CD1c-positive myeloid dendritic cell (primary cell): ENCODE measurements at regions not wholly inside any gene's neighbourhood (a gene's known extent, or its start where the extent isn't known, plus 50 kb on each side); places are given as distances from the start of the nearest gene placed in this dataset.
"Not testable (repeated sequence)": the region's sequence is repeated elsewhere in the genome, so short reads cannot be mapped to it uniquely, and the experiment has no call there.

ENCODE experiments used
- DNase-seq: peaks from one replicate; pipeline ENCODE4 v3.0.0-alpha.2; 2016; ENCODE audit errors: extremely low spot score

DNA sequence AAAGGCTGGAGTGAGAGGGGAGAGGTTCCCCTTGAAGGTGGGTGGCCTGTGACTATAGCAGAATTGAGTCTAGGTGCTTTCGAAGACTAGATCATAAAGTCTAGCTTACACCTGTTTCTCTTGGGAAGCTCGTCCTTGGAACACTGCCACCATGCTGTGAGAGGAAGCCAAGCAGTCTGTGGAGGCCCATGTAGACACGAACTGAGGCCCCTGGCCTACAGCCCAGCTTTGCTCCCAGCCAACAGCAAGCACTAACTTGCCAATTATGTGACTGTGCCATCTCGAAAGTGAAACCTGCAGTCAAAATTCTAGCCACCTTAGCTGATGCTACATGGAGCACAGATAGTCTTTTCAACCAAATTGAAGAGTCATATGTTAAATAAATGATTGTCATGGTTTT lies 190.5 kb upstream of the NECTIN3 start:
- DNase-seq: no peak

DNA sequence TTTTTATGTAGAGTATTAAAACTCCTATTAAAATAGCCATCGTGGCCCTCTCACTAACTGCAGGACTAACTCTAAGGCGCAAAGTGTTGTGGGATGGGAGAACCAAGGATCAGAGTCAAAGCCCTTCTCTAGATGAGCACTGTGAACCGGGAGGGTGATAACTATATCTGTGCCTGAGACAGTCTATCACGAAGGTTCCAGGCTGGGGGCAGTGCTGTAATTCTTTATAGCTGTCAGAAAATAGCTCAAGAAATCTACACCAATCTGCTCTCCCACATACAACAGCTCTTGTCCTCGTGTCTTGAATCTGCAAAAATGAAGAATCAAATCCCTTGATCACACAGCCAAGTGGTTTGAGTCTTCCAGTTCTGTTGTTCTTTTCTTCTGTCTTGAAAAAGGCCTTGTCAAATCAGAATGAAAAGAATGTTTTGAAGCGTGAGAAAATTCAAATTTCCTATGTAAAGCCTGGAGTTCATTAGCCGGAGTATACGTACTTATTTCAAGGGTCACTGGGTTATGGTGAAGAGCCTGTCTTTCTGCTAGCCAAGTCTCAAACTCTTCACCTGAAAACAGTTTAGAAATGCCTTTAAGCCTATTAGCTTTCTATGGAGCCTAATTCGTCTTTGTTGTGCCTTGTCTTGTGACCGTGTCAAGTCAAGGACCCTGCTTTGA lies 185.3 kb upstream of the NECTIN3 start:
- DNase-seq: no peak

DNA sequence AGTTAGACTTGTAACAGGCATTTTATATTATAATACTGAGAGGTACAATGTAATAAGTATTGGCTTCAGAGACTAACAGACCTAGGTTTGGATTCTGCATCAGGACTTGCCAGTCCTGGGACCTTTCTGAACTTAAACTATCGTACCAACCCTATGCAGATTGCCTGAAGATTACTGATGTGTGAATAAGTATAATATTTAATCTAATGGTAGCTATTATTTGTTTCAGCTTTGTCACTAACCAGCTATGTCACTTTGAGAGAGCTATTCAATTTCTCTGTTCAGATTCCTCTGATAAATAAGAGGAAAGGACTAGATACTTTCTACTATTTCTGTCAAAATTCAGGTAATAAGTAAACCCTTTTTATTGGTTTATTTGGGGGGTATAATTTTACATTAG lies 184.4 kb upstream of the NECTIN3 start:
- DNase-seq: no peak

DNA sequence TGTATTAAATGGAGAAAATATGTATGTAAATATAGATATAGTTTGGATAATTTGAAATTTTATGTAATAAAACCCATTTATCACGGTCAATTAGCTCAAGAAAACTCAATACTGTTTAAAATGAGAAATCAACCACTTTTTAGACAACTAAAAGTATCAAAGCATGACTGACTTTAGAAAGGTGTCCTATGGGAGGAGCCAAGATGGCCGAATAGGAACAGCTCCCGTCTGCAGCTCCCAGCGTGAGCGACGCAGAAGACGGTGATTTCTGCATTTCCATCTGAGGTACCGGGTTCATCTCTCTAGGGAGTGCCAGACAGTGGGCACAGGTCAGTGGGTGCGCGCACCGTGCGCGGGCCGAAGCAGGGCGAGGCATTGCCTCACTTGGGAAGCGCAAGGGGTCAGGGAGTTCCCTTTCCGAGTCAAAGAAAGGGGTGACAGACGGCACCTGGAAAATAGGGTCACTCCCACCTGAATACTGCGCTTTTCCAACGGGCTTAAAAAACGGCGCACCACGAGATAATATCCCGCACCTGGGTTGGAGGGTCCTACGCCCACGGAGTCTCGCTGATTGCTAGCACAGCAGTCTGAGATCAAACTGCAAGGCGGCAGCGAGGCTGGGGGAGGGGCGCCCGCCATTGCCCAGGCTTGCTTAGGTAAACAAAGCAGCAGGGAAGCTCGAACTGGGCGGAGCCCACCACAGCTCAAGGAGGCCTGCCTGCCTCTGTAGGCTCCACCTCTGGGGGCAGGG lies 182.8 kb upstream of the NECTIN3 start:
- not testable (repeated sequence) for DNase-seq

DNA sequence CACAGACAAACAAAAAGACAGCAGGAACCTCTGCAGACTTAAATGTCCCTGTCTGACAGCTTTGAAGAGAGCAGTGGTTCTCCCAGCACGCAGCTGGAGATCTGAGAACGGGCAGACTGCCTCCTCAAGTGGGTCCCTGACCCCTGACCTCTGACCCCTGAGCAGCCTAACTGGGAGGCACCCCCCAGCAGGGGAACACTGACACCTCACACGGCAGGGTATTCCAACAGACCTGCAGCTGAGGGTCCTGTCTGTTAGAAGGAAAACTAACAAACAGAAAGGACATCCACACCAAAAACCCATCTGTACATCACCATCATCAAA lies 182.3 kb upstream of the NECTIN3 start:
- DNase-seq: not testable (repeated sequence)

DNA sequence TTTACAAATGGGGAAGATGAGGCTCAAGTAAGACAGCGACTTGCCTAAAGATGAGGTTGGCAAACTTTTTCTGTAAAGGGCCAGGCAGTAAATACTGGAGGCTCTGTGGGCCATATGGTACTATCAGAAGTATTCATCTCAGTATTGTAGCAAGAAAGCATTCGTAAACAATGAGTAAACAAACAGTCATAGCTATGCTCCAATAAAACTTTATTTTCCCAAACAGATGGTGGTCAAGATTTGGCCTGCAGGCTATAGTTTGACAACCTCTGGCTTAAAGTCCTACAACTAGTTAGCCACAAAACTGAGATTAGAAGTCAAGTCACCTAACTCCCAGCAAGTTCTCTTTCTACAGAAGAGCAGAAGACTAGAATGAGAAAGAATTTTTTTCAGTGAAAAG lies 177.0 kb upstream of the NECTIN3 start:
- DNase-seq: no peak

DNA sequence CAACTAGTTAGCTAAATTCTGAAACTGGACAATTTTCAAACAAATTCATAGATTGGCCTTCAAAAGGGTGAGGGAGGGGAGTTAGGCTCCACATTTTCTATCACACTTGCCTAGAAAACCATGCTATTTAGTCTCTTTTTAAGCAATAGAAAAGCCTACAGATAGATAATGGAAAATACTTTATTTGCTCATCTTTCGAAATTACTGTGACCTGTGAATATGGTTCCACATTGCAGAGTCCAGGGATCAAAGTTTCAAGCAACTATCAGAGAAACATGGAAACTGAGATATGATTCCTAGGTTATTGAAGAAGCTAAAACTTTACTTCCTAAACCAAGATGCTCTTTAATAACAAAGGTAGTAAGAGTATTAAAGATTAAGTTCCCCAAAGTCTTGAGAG lies 176.6 kb upstream of the NECTIN3 start:
- DNase-seq: no peak

DNA sequence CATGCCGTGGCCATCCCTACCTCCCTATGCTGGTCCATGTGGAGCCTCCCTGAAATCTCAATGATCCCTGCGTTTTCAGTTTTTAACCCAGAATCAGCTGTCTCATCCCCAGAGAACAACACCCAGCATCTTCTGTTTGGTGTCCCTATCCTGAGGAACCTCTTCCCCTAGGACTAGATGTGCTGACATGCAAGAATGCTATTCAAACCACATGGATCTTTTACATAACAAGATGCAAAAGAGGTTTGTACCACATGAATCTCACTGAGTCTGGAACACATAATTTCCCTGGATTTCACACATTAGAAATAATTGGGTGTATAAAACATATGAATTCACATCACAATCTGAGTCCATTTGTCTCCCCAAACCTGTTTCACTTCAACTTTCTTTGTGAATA lies 174.6 kb upstream of the NECTIN3 start:
- DNase-seq: no peak

DNA sequence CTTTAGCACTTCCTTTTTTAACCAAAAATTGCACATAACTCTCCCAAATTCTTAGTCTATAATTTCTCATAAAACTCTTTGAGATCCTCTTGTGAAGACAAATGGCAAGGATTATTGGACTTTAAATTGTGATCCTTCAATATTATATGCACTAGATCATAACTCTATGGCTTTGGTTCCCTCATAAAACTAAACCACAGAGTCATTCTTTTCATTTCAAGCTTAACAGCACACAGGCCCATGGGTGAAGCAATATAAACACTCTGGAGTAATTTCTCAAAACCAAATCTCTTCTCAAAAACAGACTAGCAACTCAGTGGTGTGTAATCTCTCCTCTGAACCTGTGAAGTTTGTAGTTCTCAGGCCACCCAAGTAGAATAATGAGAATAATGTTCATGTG lies 171.0 kb upstream of the NECTIN3 start:
- no peak for DNase-seq

DNA sequence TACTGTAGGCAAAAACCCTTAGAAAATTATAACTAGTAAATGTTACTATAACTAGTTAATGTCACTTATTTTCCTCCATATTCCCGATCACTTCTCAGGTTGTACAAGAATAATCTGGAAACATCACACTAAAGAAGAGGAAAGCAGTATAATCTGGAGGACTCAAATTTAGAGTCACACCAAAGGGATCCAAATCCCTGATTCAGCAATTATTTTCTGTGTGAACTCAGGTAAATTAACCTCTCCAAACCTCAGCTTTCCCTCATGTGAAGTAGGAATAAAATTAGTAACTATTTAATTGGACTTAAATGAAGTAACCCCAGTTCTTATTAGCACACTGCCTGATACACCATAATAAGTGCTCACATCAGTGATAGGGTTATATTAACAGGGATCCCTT lies 170.1 kb upstream of the NECTIN3 start:
- DNase-seq: no peak

DNA sequence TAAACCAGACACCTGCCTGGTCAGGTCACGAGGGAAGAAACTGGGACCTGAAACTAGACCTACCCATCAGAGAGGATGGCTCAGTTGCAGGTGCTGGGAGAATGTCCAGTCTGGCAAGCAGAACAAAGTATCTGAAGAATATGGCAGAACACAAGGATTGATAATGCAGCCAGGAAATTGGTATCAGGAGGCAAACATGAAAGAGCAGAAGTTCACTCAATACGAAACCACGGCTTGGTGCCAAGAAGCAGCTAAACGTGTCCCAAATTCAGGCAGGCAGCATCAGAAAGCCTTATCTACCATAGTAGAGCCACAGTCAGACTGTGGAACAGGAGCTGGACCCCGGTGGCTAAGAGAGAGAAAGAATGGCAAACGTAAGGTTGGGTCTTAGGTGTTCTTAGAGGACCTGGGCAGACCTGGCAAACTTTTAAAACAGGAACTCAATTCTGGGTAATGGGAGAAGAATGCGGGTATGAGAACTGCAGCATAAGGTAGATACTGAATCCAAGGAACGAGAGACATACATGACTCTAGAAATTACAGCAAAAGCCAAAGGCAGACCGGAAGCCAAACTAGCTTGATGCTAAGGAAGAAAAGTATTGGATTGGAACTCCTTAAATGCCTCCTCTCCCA lies 169.0 kb upstream of the NECTIN3 start:
- no peak for DNase-seq

DNA sequence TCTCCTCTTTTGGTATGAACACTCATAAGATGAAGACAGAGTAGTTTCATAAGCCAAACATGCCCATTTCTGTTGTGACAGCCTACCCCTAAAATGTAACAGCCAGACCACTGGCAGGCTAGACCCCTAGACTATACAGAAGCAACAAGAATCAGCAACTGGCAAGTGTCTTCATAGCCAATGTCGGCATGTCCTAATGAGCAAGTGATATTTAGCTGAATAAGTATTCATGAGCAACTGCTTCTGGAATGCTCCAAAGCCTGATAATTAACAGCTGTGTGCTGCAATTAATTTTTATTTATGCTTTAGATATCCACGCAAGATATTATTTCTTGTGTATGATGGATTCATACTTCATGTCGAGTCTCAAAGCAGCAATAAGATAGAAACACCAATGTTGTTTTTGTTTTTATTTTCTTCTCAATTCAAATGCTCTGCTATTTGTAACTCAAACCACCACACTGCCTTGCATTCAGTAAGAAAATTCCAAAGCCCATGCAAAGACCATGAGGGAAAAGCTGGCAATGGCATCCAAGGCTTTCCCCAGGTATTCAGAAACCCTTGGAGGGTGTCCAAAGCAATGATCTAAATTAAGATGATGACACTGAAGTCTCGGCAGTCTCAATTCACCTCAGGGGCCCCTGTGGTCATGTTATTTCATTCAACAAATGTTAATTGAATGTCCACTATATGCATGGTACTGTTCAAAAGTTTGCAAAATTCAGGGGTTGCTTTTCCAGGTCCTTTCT lies 167.7 kb upstream of the NECTIN3 start:
- no peak for DNase-seq

DNA sequence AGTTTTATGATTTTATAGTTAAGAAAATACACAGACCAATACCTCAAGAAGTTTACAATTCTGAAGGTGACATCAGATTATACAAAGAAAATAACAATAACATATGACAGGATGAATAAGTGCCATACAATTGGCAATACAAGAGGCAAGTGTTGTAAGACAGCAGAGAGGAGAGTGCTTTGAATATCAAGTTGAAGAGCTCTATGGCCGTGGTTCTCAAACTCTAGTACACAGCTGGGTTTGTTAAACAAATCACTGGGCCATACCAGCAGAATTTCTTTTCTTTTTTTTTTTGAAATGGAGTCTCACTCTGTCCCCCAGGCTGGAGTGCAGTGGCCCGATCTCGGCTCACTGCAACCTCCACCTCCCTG lies 167.1 kb upstream of the NECTIN3 start:
- no peak for DNase-seq

DNA sequence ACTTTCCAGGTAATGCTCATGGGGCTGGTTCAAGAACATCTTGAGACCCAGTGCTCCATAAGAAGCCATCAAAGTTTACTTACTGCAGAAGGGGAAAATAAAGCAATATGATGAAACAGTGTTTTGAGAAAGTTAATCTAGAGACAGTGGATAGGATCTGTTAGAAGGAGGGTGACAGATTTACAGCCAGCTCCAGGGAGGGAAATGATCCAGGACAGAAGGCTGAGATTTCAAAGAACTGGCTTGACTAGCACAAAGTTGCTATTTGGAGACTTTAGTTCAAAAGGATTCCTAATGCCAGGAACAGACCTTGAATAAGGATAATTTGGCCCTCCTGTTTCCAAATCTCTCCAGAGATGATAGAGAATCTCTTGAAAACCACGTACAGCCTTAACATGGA lies 166.5 kb upstream of the NECTIN3 start:
- no peak for DNase-seq

DNA sequence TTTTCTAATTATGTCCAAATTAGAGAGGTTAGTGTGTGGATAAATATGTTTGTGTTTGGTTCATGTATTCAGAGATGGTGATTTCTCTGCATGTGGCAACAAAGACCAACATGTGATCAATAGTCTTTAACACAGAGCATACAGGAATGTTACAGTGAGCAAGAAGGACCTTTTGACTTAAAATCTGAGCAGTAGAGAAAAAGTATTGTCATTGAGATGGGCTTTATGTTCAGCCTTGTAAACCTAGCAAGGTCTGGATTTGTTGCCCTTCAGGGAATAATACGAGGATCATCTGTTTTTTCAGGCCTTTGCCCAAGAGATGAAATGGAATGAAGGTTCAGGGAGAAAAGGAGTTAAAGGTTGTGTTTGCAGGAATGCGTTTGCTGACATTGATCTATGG lies 161.8 kb upstream of the NECTIN3 start:
- DNase-seq: no peak

DNA sequence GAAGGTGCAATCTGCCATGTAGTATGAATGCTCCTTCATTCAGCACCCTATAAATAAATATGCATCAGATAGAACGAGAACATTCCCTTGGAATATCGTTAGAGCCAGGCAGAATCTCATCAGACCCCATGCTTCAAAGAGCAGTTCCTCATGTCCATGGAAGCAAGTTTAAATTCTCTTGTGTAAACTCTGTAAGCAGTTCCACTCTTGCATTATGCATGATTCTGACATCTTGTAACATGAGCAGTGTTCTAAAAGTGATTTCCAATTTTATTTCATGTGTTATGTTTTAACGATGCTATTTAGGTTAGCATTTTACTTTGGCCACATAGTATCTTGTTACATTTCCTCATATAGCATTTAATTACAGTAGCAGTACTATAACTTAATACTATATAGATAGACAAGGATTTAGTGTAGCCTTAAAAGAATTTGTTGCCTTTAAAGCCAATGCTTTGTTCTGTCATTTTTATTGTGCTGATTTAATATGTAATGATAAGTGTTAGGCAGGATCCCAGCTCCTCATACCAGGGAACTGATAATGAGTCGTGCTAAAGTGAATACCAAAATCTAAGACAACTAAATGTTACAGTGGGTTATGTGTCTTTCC lies 161.2 kb upstream of the NECTIN3 start:
- DNase-seq: no peak

DNA sequence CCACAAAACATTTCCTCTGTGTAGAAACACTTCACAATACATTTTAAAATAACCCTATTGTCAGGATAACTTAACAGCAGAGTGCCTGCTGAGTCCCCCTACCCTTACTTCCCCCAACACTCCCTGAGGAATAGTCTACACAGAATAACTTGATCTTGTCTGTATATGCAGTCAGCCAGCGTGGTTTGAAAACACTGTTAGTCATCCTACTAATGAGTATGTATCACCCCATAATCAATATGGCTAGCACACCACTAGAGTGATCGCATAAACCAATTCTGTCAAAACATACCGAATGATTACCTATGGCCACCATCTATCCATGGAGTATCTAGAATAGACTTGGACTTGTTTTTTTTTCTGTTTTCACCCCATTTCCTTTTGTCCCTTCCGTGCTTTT lies 152.7 kb upstream of the NECTIN3 start:
- DNase-seq: no peak

DNA sequence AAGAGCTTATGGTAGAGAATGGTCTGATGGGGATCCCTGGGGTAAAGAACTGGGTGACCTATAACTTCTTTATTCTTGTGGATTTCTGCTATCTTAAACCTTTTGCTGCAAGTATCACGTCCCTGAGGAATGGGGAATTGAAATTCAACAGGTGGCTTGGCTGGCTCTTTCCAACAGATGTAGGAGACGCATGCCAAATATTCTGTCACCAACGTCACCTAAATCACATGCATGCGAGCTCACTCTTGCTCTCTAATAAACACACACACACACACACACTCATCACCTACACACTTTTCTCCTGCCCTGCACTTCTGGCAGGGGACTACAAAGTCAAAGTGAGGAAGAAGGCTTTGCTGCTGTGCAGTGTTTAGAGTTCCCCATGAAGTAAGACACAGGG lies 145.8 kb upstream of the NECTIN3 start:
- DNase-seq: no peak

DNA sequence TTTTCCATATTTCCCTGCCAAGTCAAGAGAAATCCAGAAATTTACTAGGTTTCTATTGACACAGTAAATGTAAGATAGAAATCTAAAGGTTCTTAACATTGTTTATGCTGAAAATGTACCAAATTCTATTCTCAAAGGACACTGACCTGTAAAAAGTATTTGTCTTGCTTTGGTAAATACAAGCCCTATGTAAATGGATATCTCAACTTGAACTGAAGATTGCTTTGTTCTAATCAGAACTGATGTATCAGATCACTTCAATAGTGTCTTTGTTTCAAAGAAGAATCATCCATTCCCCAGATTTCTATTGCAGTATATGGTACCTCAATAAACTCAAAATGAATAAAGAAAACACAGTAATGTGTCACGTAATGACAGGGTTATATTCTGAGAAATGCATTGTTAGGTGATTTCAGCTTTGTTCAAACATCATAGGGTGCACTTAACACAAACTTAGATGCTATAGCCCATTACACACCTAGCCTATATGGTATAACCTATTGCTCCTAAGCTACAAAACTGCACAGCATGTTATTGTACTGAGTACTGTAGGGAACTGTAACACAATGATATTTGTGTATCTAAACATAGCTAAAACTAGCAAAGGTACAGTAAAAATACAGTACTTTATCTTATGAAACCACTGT lies 143.5 kb upstream of the NECTIN3 start:
- DNase-seq: no peak

DNA sequence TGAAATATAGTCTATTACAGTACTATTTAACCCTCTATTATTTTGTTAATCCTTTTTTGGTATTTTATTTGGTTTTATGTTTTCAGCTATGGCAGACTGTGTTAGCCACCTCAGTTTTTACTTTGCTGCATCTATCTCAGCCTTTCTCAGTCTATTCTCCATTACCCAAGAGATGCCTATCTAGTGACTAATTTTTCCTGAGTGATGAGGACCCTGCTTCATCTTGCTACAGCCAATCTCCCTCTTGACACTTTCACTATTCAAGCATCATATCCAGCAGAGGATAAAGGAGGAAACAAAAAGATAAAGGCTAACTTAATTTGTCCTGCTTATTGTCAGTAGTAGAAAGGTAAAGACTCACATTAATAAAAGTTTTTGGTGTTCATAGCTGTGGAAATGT lies 141.8 kb upstream of the NECTIN3 start:
- no peak for DNase-seq

DNA sequence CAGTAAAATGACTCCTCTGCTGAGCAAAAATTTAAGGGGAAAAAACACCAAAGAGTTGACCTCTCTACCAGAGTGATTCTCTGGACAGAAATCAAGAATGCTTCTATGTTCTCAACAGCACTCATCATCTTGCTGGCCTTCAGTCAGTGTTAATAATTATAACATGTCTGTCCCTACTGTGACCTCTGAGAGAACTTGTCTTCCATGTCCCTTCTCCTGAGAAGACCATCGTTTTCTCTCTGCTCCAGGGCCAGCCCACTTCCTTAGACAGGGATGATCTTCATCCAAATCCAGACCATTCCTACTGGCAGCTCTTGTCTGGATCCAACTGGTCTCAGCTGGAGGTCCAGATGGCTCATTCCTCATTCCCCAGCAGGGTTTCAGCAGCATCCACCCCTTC lies 139.0 kb upstream of the NECTIN3 start:
- no peak for DNase-seq
